IgD-negative memory B cell (primary cell): ENCODE measurements at regions not wholly inside any gene's neighbourhood (a gene's known extent, or its start where the extent isn't known, plus 50 kb on each side); places are given as distances from the start of the nearest gene placed in this dataset.

ENCODE experiments used
- H3K27ac Mint-ChIP-seq, 3 donors: one replicate each; pipeline ENCODE4 v1.8.0; 2020 to 2022; ENCODE audit warnings: mild to moderate bottlenecking in 3 of 3, mixed read lengths in 3 of 3, moderate library complexity in 1 of 3
- H3K27me3 Mint-ChIP-seq: one replicate; pipeline ENCODE4 v1.8.0; 2021; ENCODE audit warnings: mixed read lengths
- H3K36me3 Mint-ChIP-seq: one replicate; pipeline ENCODE4 v1.8.0; 2020; ENCODE audit warnings: mild to moderate bottlenecking, mixed read lengths
- H3K4me1 Mint-ChIP-seq, 3 donors: one replicate each; pipeline ENCODE4 v1.8.0; 2020 to 2022; ENCODE audit warnings: mixed read lengths in 3 of 3, mild to moderate bottlenecking in 1 of 3
- H3K4me3 Mint-ChIP-seq, 4 donors: one replicate each; pipeline ENCODE4 v1.8.0; 2020 to 2022; ENCODE audit warnings: mild to moderate bottlenecking in 4 of 4, mixed read lengths in 4 of 4, moderate library complexity in 3 of 4
- H3K9me3 Mint-ChIP-seq, 3 donors: one replicate each; pipeline ENCODE4 v1.8.0; 2020 to 2021; ENCODE audit warnings: mixed read lengths in 3 of 3, mild to moderate bottlenecking in 1 of 3

- H3K4me3 Mint-ChIP-seq, result no peak overlapping the region
- H3K36me3 Mint-ChIP-seq, result no peaks in the 10 kb centered on the region
- no peaks in the 10 kb centered on the region for H3K4me1 Mint-ChIP-seq
- no peaks in the 10 kb centered on the region for H3K27me3 Mint-ChIP-seq
- H3K9me3 Mint-ChIP-seq, result peaks cover 0 to 10% (median 3%) of the 10 kb centered on the region in 3 donors
- no peak overlapping the region for H3K27ac Mint-ChIP-seq
These were observed 241.0 kb downstream of the GLI2 start for GRCh38 chr2:120976501-120977307.

- no peaks in the 10 kb centered on the region for H3K27me3 Mint-ChIP-seq
- H3K27ac Mint-ChIP-seq, result no peak overlapping the region
- H3K9me3 Mint-ChIP-seq, result peaks cover 0 to 10% (median 3%) of the 10 kb centered on the region in 3 donors
- no peaks in the 10 kb centered on the region for H3K36me3 Mint-ChIP-seq
- H3K4me3 Mint-ChIP-seq, result no peak overlapping the region
- H3K4me1 Mint-ChIP-seq, result no peaks in the 10 kb centered on the region
These were observed 242.1 kb downstream of the GLI2 start for GRCh38 chr2:120977582-120978358.

- Mint-ChIP-seq H3K4me1 (no peaks in the 10 kb centered on the region), H3K27ac (no peak overlapping the region), H3K9me3 (peaks cover 0 to 10% (median 3%) of the 10 kb centered on the region in 3 donors), H3K27me3 (no peaks in the 10 kb centered on the region), H3K36me3 (no peaks in the 10 kb centered on the region), H3K4me3 (no peak overlapping the region)
These were observed 242.8 kb downstream of the GLI2 start for GRCh38 chr2:120978359-120979050.

- no peaks in the 10 kb centered on the region for H3K36me3 Mint-ChIP-seq
These were observed 243.7 kb downstream of the GLI2 start for GRCh38 chr2:120979398-120979797.

GRCh38 chr2:120979921-120980320, 244.3 kb downstream of the GLI2 start:
- Mint-ChIP-seq H3K36me3 (no peaks in the 10 kb centered on the region), H3K9me3 (peaks cover 0 to 10% (median 3%) of the 10 kb centered on the region in 3 donors), H3K4me3 (no peak overlapping the region), H3K27ac (no peak overlapping the region), H3K27me3 (no peaks in the 10 kb centered on the region), H3K4me1 (no peaks in the 10 kb centered on the region)

More at GRCh38 chr2:120979398-120979797, 243.7 kb downstream of the GLI2 start:
- Mint-ChIP-seq H3K27ac (no peak overlapping the region), H3K27me3 (no peaks in the 10 kb centered on the region), H3K9me3 (peaks cover 0 to 10% (median 3%) of the 10 kb centered on the region in 3 donors), H3K4me1 (no peaks in the 10 kb centered on the region), H3K4me3 (no peak overlapping the region)

- H3K27ac Mint-ChIP-seq, result no peak overlapping the region
- H3K4me1 Mint-ChIP-seq, result no peaks in the 10 kb centered on the region
- no peaks in the 10 kb centered on the region for H3K27me3 Mint-ChIP-seq
- H3K9me3 Mint-ChIP-seq, result peaks cover 0 to 10% (median 5%) of the 10 kb centered on the region in 3 donors
- H3K36me3 Mint-ChIP-seq, result no peaks in the 10 kb centered on the region
- H3K4me3 Mint-ChIP-seq, result no peak overlapping the region
These were observed 245.8 kb downstream of the GLI2 start for GRCh38 chr2:120981443-120981842.

- H3K4me1 Mint-ChIP-seq, result no peaks in the 10 kb centered on the region
- peaks cover 0 to 10% (median 5%) of the 10 kb centered on the region in 3 donors for H3K9me3 Mint-ChIP-seq
- no peaks in the 10 kb centered on the region for H3K27me3 Mint-ChIP-seq
These were observed 246.9 kb downstream of the GLI2 start for GRCh38 chr2:120982598-120982997.

GRCh38 chr2:120983344-120983743, 247.7 kb downstream of the GLI2 start:
- H3K27me3 Mint-ChIP-seq, result no peaks in the 10 kb centered on the region
- no peak overlapping the region for H3K4me3 Mint-ChIP-seq
- no peaks in the 10 kb centered on the region for H3K36me3 Mint-ChIP-seq
- no peaks in the 10 kb centered on the region for H3K4me1 Mint-ChIP-seq
- H3K9me3 Mint-ChIP-seq, result peaks cover 0 to 10% (median 5%) of the 10 kb centered on the region in 3 donors
- no peak overlapping the region for H3K27ac Mint-ChIP-seq

More at GRCh38 chr2:120982598-120982997, 246.9 kb downstream of the GLI2 start:
- Mint-ChIP-seq H3K36me3 (no peaks in the 10 kb centered on the region), H3K27ac (no peak overlapping the region), H3K4me3 (no peak overlapping the region)

GRCh38 chr2:120984046-120984445, 248.4 kb downstream of the GLI2 start:
- H3K4me1 Mint-ChIP-seq, result no peaks in the 10 kb centered on the region
- no peaks in the 10 kb centered on the region for H3K27me3 Mint-ChIP-seq
- H3K4me3 Mint-ChIP-seq, result no peak overlapping the region
- no peaks in the 10 kb centered on the region for H3K36me3 Mint-ChIP-seq
- H3K9me3 Mint-ChIP-seq, result peaks cover 0 to 10% (median 5%) of the 10 kb centered on the region in 3 donors
- H3K27ac Mint-ChIP-seq, result no peak overlapping the region

GRCh38 chr2:120984452-120985173, 248.9 kb downstream of the GLI2 start:
- no peak overlapping the region for H3K4me3 Mint-ChIP-seq
- H3K27me3 Mint-ChIP-seq, result no peaks in the 10 kb centered on the region
- H3K4me1 Mint-ChIP-seq, result no peaks in the 10 kb centered on the region
- peaks cover 0 to 8% (median 3%) of the 10 kb centered on the region in 3 donors for H3K9me3 Mint-ChIP-seq
- no peak overlapping the region for H3K27ac Mint-ChIP-seq
- H3K36me3 Mint-ChIP-seq, result no peaks in the 10 kb centered on the region

GRCh38 chr2:120985174-120985996, 249.7 kb downstream of the GLI2 start:
- H3K36me3 Mint-ChIP-seq, result no peaks in the 10 kb centered on the region
- H3K9me3 Mint-ChIP-seq, result peaks cover 0 to 2% (median under 1%) of the 10 kb centered on the region in 3 donors
- no peaks in the 10 kb centered on the region for H3K4me1 Mint-ChIP-seq
- peaks cover 2% of the 10 kb centered on the region for H3K27me3 Mint-ChIP-seq
- no peak overlapping the region for H3K4me3 Mint-ChIP-seq
- no peak overlapping the region for H3K27ac Mint-ChIP-seq

GRCh38 chr2:120985997-120986651, 250.5 kb downstream of the GLI2 start:
- peaks cover 0 to 2% (median 0%) of the 10 kb centered on the region in 3 donors for H3K9me3 Mint-ChIP-seq
- no peak overlapping the region for H3K27ac Mint-ChIP-seq

GRCh38 chr2:120986898-120987650, 251.4 kb downstream of the GLI2 start:
- Mint-ChIP-seq H3K36me3 (no peaks in the 10 kb centered on the region), H3K4me1 (no peaks in the 10 kb centered on the region), H3K27ac (no peak overlapping the region), H3K27me3 (peaks cover 5% of the 10 kb centered on the region), H3K4me3 (no peak overlapping the region), H3K9me3 (peaks cover 0 to 2% (median 0%) of the 10 kb centered on the region in 3 donors)

More at GRCh38 chr2:120985997-120986651, 250.5 kb downstream of the GLI2 start:
- peaks cover 3% of the 10 kb centered on the region for H3K27me3 Mint-ChIP-seq
- H3K4me3 Mint-ChIP-seq, result no peak overlapping the region
- H3K4me1 Mint-ChIP-seq, result no peaks in the 10 kb centered on the region
- no peaks in the 10 kb centered on the region for H3K36me3 Mint-ChIP-seq
